Gastroesophageal sphincter (tissue), 3 donors: ENCODE measurements at regions not wholly inside any gene's neighbourhood (a gene's known extent, or its start where the extent isn't known, plus 50 kb on each side); places are given as distances from the start of the nearest gene placed in this dataset.

ENCODE experiments used
- CTCF ChIP-seq, 4 experiments: fragments of 200-600 bp in 2 of 4; fragments of 450-650 bp in 2 of 4; sonication (generic) in 1 of 4; IDR thresholded peaks; one replicate each; pipeline ENCODE4 v1.5.1; 2017 to 2019; ENCODE audit warnings: antibody characterized with exemption in 4 of 4, mild to moderate bottlenecking in 2 of 4, moderate library complexity in 2 of 4
- POLR2AphosphoS5 ChIP-seq: sonication (generic); formaldehyde crosslinking; IDR thresholded peaks from one replicate; pipeline ENCODE4 v1.6.1; 2017; ENCODE audit warnings: antibody characterized with exemption

DNA sequence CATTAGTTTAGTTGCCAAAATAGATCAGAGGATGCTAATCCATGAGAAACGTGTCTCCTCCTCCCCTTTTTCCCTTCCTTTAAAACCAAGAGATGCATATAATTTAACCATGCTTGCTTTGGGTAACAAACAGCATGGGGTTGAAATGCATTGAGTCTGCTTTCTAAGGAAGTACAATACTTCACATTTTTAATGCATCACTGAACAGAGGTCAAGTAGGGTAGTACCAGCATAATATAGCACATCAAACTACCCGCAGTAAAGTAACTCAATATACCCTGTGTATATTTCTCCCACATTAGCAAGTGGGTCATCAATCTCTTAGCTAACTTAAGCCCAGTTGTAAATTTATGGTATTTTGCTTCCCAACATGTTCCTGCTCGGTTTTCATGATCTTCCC, 239.3 kb upstream of the SEMA3C start:
- no peak for TF ChIP-seq CTCF (IDR thresholded peaks at IDR 0.05)
- no peak for TF ChIP-seq POLR2AphosphoS5
